HEK293T (cell line): ENCODE measurements at regions not wholly inside any gene's neighbourhood (a gene's known extent, or its start where the extent isn't known, plus 50 kb on each side); places are given as distances from the start of the nearest gene placed in this dataset.
"Not testable (repeated sequence)": the region's sequence is repeated elsewhere in the genome, so short reads cannot be mapped to it uniquely, and the experiment has no call there.

Experiments
- CTBP1 ChIP-seq: fragments of 450-650 bp; IDR thresholded peaks from 2 replicates; pipeline ENCODE4 v1.6.1; 2016; ENCODE audit warnings: borderline replicate concordance
- FOXM1 ChIP-seq: fragments of 450-650 bp; IDR thresholded peaks from 2 replicates; pipeline ENCODE4 v1.6.1; 2017; ENCODE audit warnings: mild to moderate bottlenecking, borderline replicate concordance
- SUZ12 ChIP-seq: fragments of 450-650 bp; IDR thresholded peaks from 2 replicates; pipeline ENCODE4 v1.6.1; 2016; ENCODE audit warnings: mild to moderate bottlenecking
- TF ChIP-seq, protein P1 (sequence below): fragments of 450-650 bp; IDR thresholded peaks from 2 replicates; pipeline ENCODE4 v1.6.1; 2016

DNA sequence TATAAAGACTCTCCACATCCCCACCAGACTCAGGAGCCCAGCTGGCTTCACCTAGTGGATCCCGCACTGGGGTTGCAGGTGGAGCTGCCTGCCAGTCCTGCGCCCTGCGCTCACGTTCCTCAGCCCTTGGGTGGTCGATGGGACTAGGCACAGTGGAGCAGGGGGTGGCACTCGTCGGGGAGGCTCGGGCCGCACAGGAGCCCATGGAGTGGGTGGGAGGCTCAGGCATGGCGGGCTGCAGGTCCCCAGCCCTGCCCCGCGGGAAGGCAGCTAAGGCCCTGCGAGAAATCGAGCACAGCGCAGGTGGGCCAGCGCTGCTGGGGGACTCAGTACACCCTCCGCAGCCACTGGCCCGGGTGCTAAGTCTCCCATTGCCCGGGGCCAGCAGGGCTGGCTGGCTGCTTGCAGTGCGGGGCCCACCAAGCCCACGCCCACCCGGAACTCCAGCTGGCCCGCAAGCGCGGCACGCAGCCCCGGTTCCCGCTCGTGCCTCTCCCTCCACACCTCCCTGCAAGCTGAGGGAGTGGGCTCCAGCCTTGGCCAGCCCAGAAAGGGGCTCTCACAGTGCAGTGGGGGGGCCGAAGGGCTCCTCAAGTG lies 371.8 kb downstream of the PRDM5 start:
- TF ChIP-seq SUZ12, FOXM1, CTBP1: not testable (repeated sequence)
- TF ChIP-seq, protein P1, sequence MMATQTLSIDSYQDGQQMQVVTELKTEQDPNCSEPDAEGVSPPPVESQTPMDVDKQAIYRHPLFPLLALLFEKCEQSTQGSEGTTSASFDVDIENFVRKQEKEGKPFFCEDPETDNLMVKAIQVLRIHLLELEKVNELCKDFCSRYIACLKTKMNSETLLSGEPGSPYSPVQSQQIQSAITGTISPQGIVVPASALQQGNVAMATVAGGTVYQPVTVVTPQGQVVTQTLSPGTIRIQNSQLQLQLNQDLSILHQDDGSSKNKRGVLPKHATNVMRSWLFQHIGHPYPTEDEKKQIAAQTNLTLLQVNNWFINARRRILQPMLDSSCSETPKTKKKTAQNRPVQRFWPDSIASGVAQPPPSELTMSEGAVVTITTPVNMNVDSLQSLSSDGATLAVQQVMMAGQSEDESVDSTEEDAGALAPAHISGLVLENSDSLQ, result not testable (repeated sequence)
